DOHH2 (cell line): ENCODE measurements at regions not wholly inside any gene's neighbourhood (a gene's known extent, or its start where the extent isn't known, plus 50 kb on each side); places are given as distances from the start of the nearest gene placed in this dataset.
"Not testable (repeated sequence)": the region's sequence is repeated elsewhere in the genome, so short reads cannot be mapped to it uniquely, and the experiment has no call there.

Experiments
- EZH2phosphoT487 ChIP-seq: fragments of 200-600 bp; sonication (generic); IDR thresholded peaks from 2 replicates; pipeline ENCODE4 v1.6.1; 2017; ENCODE audit warnings: borderline replicate concordance, mild to moderate bottlenecking, antibody characterized with exemption, low read length, moderate library complexity, mixed read lengths
- TF ChIP-seq, protein P1 (sequence below): fragments of 200-600 bp; sonication (generic); IDR thresholded peaks from one replicate; pipeline ENCODE4 v1.5.1; 2014; ENCODE audit warnings: antibody characterized with exemption, mild to moderate bottlenecking, low read depth, low read length; ENCODE audit not compliant: poor library complexity, severe bottlenecking

GRCh38 chr2:6198370-6198919, 506.3 kb downstream of the SOX11 start:
- TF ChIP-seq EZH2phosphoT487: not testable (repeated sequence)
- TF ChIP-seq, protein P1, sequence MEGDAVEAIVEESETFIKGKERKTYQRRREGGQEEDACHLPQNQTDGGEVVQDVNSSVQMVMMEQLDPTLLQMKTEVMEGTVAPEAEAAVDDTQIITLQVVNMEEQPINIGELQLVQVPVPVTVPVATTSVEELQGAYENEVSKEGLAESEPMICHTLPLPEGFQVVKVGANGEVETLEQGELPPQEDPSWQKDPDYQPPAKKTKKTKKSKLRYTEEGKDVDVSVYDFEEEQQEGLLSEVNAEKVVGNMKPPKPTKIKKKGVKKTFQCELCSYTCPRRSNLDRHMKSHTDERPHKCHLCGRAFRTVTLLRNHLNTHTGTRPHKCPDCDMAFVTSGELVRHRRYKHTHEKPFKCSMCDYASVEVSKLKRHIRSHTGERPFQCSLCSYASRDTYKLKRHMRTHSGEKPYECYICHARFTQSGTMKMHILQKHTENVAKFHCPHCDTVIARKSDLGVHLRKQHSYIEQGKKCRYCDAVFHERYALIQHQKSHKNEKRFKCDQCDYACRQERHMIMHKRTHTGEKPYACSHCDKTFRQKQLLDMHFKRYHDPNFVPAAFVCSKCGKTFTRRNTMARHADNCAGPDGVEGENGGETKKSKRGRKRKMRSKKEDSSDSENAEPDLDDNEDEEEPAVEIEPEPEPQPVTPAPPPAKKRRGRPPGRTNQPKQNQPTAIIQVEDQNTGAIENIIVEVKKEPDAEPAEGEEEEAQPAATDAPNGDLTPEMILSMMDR: not testable (repeated sequence)
